AML-193 (cell line): ENCODE measurements at regions not wholly inside any gene's neighbourhood (a gene's known extent, or its start where the extent isn't known, plus 50 kb on each side); places are given as distances from the start of the nearest gene placed in this dataset.
A peak's percentile ranks its signal among the peaks of the same experiment; 100 is the strongest.
"Not testable (repeated sequence)": the region's sequence is repeated elsewhere in the genome, so short reads cannot be mapped to it uniquely, and the experiment has no call there.

Experiments
- DNase-seq, 2 experiments: peaks; one replicate each; lab custom pipeline; 2025; lab: John Stamatoyannopoulos, UW

DNA sequence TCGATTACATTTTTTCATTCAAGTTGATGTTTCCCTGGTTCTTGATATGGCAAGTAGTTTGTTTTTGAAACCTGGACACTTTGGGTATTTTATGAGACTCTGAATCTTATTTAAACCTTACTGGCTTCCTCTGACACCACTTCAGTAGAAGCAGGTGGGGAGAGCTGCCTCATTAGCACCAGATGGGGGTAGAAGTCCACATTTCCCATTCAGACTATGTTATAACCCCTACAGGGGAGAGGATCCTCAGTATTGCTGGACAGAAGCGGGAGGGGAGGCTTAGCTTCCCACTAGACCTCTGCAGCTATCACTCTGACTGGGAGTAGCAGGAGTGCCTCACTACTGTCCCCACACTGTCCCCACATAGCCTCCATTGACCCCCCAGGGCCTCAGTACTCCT lies 145.3 kb upstream of the SLC35G4 start:
- DNase-seq, result no peak

DNA sequence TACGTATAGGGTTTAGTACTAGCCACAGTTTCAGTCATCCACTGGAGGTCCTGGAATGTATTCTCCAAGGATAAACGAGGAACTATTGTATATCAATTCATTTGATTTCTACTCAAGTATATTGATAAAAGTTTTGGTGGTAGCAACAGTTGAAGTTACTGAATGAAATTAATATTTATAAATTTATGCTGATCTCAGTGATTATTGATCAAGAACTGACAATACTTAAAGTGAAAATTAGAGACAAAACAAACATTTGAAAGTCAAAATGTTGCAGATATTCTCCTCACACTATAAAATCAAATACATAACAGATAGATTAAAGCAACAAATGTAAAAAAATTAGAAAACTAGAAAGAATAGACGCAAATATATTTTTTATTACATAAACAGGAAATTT lies 150.9 kb upstream of the SLC35G4 start:
- DNase-seq, result no peak

DNA sequence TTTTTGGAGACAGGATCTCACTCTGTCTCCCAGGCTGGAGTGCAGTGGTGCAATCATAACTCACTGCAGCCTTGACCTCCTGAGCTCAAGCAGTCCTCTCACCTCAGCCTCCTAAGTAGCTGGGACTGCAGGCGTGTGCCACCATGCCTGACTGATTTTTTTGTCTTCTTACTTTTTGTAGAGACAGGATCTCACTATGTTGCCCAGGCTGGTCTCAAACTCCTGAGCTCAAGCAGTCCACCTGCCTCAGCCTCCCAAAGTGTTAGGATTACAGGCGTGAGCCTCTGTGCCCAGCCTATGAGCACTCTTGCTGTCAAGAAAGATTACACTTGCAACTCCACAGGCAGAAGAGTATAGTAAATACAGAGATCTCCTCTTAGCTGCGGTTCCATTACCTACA lies 151.5 kb upstream of the SLC35G4 start:
- DNase-seq, result not testable (repeated sequence)

DNA sequence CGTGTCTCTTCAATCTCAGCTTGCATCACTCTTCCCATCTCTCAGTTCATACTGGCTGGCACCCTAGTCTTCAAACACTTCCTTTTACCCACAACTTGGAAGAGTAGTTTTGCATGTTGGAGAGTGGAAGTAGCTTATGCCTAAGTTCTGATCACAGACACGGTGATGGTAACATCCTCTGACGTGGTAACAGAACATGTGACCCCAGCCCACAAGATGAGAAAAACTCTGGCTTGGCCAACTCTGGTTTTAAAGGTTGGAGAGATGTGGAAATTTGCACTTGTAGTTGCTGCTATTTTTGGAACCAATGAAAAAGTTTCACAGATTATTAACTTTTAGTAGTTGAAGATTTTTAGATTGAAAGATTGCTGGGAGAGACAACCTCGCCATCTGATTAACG lies 155.4 kb upstream of the SLC35G4 start:
- DNase-seq, result no peak

DNA sequence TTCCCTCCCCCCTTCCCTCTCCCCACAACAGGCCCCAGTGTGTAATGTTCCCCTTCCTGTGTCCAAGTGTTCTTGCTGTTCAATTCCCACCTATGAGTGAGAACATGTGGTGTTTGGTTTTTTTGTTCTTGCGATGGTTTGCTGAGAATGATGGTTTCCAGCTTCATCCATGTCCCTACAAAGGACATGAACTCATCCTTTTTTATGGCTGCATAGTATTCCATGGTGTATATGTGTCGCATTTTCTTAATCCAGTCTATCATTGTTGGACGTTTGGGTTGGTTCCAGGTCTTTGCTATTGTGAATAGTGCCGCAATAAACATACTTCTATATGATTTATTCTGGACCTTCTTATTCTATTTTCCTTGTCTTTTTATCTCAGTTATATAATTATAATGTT lies 165.2 kb upstream of the SLC35G4 start:
- not testable (repeated sequence) for DNase-seq

DNA sequence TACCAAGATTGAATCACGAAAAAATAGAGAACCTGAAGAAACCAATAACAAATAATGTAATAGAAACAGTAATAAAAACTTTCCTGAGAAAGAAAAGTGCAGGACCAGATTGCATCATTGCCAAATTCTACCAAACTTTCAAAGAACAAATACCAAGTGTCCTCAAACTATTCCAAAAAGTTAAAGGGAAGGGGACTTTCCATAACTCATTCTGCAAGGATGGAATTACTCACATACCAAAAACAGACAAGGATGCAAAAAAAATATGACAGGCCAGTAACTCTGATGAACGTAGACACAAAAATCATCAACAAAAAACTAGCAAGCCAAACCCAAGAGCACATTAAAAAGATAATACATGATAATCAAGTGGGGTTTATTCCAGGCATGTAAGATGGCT lies 172.3 kb upstream of the SLC35G4 start:
- no peak for DNase-seq

DNA sequence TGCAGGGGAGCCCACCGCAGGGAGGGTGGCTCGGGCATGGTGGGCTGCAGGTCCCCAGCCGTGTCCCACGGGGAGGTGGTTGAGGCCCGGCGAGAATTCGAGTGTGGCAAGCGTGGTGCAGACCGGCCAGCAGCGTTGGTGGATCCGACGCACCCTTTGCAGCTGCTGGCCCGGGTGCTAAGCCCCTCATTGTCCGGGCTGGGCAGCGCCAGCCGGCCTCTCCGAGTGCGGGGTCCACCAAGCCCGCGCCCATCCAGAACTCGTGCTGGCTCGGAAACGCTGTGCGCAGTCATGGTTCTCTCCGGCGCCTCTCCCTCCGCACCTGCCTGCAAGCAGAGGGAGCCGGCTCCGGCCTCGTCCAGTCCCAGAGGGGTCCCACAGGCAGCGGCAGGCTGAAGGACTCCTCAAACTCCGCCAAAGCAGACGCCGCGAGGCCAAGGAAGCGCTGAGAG lies 177.0 kb upstream of the SLC35G4 start:
- no peak for DNase-seq

DNA sequence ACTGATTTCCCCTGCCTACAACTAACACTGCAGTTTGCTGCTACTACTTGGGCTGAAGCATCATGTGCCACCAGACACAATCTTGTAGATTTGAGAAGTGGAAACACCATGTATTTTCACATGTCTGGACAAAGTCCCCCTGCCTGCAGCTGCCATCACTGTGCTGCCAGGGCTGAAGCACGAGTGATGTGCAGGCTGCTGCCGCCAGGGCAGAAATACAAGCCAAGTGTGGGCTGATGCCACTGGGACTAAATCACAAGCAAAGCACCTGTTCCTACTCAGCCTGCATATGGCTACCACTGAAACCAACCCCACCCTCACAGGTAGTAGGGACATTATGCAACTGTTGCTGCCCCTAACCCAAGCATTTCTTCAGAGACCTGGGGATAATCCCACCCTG lies 179.5 kb upstream of the SLC35G4 start:
- DNase-seq, result no peak

DNA sequence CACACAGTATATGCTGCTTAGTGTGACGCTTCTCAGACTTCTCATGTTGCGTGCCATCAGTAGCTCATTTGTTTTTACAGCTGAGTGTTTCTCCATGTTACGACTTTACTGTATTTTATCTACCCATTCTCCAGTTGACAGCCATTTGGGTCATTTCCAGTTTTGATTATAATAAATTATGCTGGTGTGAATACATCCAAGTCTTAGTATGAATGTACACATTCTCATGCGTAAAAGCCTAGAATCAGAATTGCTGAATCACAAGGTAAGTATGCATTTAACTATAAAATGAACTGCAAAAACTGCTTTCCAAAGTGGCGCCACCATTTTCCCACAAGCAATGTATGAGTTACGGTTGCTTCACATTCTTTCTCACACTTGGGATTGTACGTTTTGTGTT lies 184.2 kb upstream of the SLC35G4 start:
- no peak for DNase-seq

DNA sequence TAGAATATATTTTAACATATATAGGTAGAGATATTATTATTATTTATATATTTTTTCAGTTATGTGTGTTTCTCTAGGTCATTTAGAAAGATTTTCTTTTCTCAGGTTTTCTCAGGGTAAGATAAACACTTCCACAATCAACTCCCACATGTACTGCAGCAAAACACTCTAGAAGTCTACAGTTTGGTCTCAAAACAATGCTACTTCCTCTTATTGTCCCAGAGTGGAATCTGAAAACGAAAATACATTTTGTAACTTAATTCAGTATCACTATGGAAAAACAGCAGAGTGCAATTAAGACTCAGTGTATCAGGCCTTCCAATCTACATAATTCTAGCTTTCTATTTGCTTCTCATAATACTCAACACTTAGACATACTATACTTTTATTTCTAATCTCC lies 190.1 kb upstream of the SLC35G4 start:
- no peak for DNase-seq

DNA sequence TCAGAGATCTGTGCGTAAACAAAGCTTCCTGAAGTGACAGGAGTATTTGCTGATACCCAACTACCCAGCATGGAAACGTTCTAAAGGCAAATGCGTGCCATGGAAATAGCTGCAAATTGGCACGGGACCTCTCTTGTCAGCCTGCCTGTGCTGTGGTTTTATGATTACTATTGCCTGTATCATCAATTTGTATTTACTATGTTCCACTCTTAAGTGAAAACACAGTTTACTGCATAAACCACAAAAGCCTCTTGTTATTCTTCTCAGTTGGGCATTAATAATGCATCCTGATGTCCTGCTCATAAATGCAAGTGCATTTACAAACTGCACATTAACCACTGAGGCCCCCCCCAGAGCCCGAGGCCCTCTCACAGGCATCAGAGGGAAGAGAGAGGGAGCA lies 196.6 kb upstream of the SLC35G4 start:
- no peak for DNase-seq

DNA sequence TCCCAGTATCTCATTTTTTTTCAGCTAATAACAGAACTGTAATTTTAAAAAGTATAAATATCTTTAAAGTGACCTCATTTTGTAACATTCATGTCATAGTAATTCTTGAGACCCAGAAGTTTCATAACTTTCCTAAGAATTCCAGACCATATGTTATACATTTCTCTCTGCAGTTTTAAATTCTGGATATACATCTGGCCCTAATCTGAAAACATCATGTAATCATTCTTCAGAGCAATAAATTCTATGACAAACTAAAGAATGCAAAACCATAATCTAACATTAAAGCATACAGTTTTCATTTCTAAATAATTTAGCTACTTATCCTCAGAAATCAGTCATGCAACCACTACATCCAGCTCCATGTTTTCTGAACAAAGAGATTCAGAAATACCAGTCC lies 198.3 kb upstream of the SLC35G4 start:
- DNase-seq, result no peak

DNA sequence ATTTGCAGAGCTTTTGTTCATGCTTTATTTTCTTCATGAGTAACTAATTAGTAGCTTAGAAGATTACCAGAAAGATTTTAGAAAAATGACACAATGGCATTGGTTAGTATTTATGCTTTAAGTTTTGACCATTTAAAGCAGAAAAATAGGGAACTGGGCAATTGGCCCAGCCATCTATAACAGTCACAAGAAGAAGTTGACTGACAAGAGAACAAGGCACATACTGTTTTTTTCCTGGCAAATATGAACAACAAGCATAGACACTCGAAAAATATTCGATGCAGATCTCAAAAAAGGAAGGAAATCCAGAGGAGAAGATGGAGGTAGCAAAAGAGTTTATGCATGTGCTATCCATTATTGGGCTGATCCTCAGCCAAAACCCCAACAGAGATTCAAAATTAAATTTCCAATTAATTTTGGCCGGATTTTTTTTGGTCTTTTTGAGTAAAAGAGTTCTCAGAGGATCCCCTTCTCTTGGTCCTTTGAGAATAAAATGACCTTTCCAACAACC lies 200.8 kb upstream of the SLC35G4 start:
- DNase-seq, result no peak

DNA sequence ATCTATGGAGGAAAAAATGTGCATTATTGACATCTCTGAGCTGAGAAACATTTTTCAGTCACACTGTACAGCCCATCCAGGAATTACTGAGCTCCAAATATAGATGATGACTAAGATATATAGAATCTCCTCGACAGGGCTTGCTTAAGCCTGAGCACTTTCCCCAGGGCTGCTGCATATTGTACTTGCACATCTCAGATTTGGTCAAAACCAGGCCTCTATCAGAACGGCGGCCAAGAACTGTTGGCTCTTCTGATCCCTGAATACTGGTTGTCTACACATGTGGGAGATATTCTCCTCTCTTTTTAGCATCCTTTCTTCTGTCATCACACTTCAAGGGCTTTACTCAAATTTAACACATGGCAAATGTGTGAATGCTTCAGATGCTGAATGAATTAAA lies 201.5 kb upstream of the SLC35G4 start:
- DNase-seq, result no peak

DNA sequence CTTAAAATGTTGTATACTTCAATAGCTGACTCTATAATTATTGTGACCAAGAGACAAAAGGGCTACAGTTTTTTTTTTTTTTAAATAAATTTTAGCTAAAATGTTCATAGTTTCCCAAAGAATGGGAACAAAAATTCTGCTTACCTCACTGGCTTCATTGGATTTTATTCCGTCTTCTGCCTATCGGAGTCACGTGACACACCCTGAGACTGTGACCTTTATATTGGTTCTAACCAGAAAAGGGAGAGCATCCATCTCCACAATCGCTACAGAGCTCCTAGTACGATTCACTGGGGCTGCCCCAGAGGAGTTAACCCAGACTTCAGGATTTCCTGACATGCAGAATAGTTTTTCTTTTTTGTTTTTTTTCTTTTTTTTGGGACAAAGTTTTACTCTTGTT lies 203.6 kb upstream of the SLC35G4 start:
- no peak for DNase-seq

DNA sequence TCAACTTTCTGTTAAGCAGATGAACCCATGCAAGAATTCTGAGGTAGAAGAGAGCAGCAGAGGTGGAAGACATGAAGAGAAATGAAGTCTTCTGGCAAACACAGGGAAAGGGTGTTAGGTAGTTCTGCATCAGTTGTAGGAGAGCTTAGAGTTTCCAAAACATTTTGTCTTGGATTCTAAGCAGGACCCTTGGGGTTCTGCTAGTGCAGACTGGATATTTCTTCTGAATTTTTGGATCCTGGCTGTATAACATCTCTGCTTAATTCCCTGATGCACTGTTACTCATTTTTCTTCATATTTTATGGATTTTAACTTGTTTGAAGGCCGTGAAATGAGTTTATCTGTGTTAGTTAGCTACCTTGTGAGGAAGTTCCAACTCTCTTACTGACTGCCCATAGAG lies 208.7 kb upstream of the SLC35G4 start:
- no peak for DNase-seq

DNA sequence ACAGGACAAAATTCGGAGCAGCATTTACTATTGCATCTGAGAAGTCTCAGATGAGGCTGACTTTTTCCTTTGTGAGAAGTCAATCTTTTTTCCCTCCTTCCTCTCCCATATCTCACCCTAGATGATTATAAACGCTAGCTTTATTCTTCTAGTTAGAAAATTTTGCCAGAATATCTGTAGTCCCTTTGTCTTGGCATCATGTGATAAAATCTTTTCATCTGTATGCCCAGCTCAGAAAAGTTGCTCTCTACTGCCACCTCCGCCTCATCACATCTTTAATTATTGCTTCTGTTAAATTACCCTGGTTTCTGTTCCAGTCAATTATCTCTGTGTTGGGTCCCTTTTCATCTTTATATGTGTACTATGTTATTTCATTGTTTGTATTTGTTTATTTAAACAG lies 210.8 kb upstream of the SLC35G4 start:
- DNase-seq, result no peak

DNA sequence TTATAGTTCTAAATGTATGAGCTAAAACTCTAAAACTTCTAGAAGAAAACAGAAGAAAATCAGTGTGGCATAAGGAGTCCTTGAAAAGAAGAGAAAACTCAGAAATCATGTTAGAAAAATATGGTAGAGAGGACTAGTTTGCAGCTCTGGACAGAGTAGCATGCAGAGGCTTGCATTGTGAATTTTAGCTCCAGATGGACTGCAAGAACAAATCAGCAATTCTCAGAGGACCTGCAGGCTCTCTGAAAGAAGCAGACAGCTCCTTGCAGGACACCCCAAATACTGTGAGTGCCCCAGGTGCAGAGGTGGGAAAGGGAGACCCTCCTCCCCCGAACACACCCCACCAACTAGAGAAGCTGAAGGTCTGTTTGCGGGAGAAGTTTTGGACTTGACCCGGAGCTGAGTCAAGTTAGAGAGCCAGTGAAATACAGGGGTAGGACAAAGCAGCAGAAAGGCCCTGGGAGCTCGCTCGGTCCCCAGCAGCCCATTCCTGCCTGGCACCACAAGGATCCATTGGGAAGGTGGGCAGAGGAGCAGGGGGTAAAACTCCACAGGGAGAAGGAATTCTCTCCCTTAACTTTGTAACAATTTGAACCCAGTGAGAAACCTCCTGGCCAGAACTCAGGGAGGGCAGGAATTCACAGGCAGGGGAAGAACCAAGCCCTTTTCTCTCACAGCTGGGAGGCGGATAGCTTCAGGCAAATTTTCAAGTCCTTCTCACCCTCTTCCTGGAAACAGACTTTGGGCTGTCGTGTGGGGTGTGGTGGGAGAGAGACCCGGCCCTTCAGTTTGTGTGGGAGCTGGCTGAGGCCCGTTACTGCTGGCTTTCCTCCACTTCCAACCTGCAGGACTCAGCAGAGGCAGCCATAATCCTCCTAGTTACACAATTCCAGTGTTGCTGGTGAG lies 216.2 kb upstream of the SLC35G4 start:
- no peak for DNase-seq

DNA sequence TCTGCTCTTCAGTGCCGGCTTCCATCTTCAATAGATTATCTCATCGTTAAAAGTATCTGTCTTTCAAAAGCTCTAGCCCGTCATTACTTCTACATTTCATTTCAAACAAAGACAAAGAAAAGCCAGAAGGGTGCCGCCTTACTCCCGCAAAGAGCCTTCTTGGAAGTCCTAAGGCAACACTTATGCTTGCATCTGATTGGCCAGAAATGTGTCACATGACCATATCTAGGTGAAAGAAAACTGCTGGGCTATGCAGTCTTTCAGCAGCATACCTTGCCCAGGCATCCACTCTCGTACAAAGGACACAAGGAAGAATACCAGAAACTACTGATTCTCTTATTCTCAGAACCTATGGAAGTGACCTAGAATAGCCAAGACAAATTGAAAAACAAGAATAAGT lies 217.1 kb upstream of the SLC35G4 start:
- no peak for DNase-seq

DNA sequence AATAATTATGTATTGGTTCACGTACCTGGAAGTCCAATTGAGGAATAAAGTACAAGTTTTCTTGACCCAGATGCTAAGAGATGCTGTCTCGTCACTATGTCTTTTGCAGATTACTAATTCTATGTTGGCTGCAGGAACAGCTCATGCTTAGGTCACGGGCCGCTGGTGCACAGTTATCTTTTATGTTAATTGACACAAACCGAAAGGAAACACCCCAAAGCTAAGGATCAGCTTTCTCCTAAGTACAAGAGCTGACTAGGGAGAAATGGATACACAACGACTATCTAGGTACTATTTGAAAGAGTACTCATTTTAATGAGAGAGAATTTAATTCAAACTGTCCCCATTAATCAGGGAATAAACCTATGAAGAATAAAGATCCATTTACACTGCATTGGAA lies 217.7 kb upstream of the SLC35G4 start:
- no peak for DNase-seq

DNA sequence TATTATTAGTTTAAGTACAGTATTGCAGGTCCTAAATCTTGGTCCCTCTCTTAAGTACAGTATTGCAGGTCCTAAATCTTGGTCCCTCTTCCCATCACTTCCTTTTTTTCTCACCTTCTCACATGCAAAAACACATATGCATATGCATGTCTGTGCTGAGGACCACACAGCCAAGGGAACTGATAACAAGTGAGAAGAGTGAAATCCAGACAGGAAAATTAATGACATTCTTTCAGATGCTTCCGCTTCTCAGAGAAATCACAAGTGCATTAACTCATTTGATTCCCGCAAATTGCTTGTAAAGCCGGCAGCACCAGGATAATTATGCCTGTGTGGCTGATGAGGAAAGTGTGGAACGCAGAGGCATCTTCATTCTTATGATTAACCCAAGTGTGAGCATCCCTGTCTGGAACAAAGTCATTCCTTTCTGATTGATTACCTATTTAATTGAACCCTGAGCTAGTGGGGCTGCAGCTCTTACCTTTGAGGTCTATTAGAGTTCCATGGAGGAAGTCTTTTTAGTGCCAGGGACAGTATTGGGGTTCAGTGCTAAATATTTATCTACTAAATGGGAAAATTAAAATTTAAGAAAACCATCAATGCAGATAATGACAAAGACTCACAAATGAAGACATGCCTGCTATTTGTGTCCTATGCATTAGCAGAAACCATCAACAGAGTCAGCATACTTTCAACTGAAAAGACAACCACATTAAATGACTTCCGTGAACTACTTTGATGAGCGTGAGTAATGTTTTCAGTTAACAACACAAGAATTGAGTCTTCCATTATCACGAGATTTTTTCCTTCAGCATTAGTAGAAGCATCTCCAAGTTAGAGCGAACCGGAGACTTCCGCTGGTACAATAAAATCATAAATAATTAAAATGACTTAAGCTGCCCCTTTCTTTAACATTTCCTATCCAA lies 220.4 kb upstream of the SLC35G4 start:
- no peak for DNase-seq

DNA sequence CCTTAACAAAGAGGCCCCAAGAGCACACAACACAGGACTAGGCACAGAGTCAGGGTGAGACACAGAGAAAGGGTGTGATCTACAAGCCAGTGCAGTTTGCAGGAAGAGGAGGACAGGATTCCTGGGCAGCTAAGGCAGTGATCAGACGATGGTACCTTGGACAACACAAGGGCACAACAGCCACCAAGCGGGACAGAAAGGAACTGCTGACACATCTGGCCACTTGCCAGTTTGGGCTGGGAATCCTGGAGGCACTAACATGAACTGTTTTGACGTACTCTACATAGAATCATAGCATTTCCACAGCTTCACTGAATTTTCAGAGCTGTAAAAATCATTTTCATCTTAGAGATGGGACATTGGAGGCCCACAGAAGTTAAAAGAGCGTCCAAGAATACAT lies 221.5 kb upstream of the SLC35G4 start:
- DNase-seq, result peak in 1 of 2 experiments; percentile 1

DNA sequence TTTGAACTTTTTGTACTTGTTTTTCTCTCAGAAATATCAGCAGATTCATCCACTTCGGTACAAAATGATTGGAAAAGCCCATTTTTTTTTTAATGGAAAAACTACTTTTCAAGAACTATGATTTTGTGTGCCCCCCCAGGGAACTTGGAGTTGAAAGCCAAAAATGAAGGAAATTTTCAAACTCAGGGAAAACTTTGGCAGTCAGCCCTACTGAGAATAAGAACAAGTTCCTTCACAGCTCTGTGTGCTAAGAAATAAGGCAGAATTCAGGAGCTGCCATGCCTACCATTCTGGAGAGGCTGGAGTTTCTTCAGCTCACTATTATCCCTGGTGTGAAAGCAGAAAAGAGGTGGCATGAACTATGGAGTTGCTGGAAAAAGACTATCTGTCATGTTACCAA lies 226.0 kb upstream of the SLC35G4 start:
- DNase-seq, result no peak
